ENCODE measurements at regions not wholly inside any gene's neighbourhood (a gene's known extent, or its start where the extent isn't known, plus 50 kb on each side); places are given as distances from the start of the nearest gene placed in this dataset.

GRCh38 chr3:168747697-168748096 lies 652.0 kb upstream of the GOLIM4 start:
- TF ChIP-seq CTCF (IDR thresholded peaks at IDR 0.05) (no peak), POLR2A (IDR thresholded peaks at IDR 0.05) (no peak)

All from adrenal gland (tissue), 5 donors.